ENCODE measurements at regions not wholly inside any gene's neighbourhood (a gene's known extent, or its start where the extent isn't known, plus 50 kb on each side); places are given as distances from the start of the nearest gene placed in this dataset.

DNA sequence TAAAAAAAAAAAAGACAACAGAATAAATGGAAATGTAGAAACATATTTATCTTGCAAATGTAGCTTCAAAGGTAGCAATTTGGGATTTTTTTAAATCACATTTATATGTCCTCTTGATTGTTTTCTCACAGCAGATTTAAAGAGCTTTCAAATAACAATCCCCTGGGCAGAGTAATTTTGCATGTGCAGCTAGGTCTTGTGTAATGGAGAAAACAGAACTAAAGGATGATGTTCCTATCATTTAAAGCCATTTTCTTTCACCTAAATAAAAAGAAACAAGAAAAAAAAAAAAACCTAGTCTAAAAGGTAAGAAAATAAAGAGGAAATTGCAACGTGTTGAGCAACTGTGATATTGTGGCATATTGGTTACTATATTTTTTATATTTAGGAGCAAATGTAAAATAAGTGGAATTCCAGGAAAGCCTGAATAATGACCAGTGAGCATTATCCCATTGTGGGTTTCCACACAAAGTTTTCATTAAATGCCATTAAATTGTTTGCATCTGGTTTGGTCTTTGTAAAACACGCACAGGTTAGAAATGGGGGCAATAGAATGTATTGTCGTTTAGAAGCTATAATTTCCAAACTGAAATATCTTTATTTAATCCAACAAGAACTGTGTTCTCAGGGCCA, 215.6 kb downstream of the SLC6A15 start:
- Mint-ChIP-seq H3K27ac (peak overlapping the region in 1 of 3 experiments; percentile 38), H3K9me3 (no peaks in the 10 kb centered on the region), H3K4me3 (no peak overlapping the region), H3K36me3 (ENCODE audit: low read depth) (no peaks in the 10 kb centered on the region), H3K4me1 (peaks cover 21% of the 10 kb centered on the region), H3K27me3 (ENCODE audit: low read depth) (no peaks in the 10 kb centered on the region)
- TF ChIP-seq, protein P1, sequence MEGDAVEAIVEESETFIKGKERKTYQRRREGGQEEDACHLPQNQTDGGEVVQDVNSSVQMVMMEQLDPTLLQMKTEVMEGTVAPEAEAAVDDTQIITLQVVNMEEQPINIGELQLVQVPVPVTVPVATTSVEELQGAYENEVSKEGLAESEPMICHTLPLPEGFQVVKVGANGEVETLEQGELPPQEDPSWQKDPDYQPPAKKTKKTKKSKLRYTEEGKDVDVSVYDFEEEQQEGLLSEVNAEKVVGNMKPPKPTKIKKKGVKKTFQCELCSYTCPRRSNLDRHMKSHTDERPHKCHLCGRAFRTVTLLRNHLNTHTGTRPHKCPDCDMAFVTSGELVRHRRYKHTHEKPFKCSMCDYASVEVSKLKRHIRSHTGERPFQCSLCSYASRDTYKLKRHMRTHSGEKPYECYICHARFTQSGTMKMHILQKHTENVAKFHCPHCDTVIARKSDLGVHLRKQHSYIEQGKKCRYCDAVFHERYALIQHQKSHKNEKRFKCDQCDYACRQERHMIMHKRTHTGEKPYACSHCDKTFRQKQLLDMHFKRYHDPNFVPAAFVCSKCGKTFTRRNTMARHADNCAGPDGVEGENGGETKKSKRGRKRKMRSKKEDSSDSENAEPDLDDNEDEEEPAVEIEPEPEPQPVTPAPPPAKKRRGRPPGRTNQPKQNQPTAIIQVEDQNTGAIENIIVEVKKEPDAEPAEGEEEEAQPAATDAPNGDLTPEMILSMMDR (IDR thresholded peaks at IDR 0.05; ENCODE audit: unreplicated experiment in 3 of 3) = no peak

DNA sequence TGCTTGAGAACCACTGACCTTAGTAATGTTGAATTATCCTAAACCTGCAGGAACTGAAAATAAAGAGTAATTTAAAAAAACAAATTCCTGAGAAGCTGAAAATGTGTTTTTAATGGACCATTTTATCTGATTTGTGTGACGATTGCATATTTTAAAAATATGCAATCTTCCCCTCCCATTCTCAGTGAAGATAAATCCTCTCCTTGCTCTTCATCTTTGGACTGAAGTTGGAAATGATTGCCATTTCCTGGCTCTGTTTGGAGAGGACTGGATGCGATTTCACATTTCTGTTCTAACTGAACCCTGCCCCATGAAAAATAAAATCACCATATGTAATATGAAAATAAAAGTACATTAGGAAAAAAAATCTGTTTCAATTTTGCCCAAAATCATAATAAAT, 216.3 kb downstream of the SLC6A15 start:
- Mint-ChIP-seq H3K4me1 (peaks cover 27% of the 10 kb centered on the region), H3K4me3 (no peak overlapping the region), H3K9me3 (no peaks in the 10 kb centered on the region), H3K27me3 (ENCODE audit: low read depth) (no peaks in the 10 kb centered on the region), H3K36me3 (ENCODE audit: low read depth) (no peaks in the 10 kb centered on the region), H3K27ac (peak overlapping the region; percentile 33 to 46 (median 38))
- TF ChIP-seq, protein P1 (IDR thresholded peaks at IDR 0.05; ENCODE audit: unreplicated experiment in 3 of 3) = no peak

DNA sequence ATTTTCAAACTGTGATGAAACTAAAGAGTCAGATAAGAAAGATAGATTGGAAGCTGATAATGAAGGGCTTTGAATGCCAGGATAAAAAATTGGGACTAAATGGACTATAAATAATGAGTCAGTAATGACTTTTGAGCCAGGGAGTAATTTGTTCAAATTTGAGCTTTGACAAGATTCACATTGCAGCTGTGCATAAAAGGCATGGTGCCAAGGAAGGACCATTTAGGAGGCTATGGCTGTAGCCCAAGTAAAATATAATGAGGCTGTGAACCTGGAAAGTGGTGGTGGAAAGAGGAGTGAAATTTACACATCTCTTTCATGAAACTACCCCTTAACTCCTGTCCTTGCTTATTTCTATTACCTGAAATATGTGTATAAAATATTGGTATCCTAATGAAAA, 218.5 kb downstream of the SLC6A15 start:
- H3K4me1 Mint-ChIP-seq = peaks cover 28% of the 10 kb centered on the region

DNA sequence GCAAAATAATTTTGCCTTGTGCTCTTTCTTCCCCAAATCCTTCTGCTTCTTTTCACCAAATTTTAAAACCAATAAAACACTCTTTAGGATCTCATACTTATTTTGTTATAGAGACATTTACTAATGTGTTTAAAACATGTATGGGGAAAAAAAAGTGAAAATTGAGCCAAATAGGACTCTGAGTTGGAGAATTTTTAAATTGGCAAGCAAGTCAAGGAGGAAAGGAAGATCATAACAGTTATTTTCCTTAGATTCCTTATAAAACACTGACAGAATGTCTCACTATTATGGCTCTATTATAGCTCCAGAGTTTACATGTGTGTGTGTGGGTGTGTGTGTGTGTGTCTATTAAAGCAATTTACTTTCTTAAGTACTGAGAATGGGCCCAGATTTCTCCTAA, 220.5 kb downstream of the SLC6A15 start:
- Mint-ChIP-seq H3K27ac (peak overlapping the region; percentile 32 to 67 (median 45)), H3K4me3 (no peak overlapping the region), H3K4me1 (peaks cover 28% of the 10 kb centered on the region), H3K27me3 (ENCODE audit: low read depth) (no peaks in the 10 kb centered on the region), H3K9me3 (no peaks in the 10 kb centered on the region), H3K36me3 (ENCODE audit: low read depth) (no peaks in the 10 kb centered on the region)
- TF ChIP-seq, protein P1 (IDR thresholded peaks at IDR 0.05; ENCODE audit: unreplicated experiment in 3 of 3) = no peak

More for the DNA sequence above, 218.5 kb downstream of the SLC6A15 start:
- TF ChIP-seq, protein P1 (IDR thresholded peaks at IDR 0.05; ENCODE audit: unreplicated experiment in 3 of 3) = no peak
- H3K27ac Mint-ChIP-seq = peak overlapping the region; percentile 7 to 84 (median 25)
- H3K36me3 Mint-ChIP-seq (ENCODE audit: low read depth) = no peaks in the 10 kb centered on the region
- no peaks in the 10 kb centered on the region for H3K9me3 Mint-ChIP-seq
- H3K27me3 Mint-ChIP-seq (ENCODE audit: low read depth) = no peaks in the 10 kb centered on the region
- no peak overlapping the region for H3K4me3 Mint-ChIP-seq

DNA sequence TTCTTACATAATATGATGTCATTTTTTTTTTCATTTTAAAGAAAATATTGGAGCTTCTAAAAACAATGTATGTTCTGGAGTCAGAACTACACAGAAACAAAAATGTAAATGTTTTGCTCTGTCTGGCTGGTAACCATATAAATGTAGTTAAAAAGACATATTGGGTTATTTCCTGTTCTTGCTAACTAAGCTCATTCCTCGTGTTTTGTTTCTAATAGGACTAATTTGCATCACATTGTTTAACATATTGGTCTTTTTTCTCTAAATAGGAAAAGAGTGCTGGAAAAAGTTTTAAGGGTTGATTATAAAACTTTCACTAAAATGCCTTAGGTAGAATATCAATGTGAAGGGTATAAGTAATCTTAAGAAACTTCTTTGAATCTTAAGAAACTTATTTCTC, 221.3 kb downstream of the SLC6A15 start:
- H3K4me1 Mint-ChIP-seq = peaks cover 24% of the 10 kb centered on the region
- H3K27ac Mint-ChIP-seq = peak overlapping the region in 2 of 3 experiments; percentile 32 to 67
- H3K27me3 Mint-ChIP-seq (ENCODE audit: low read depth) = no peaks in the 10 kb centered on the region
- no peak overlapping the region for H3K4me3 Mint-ChIP-seq
- TF ChIP-seq, protein P1 (IDR thresholded peaks at IDR 0.05; ENCODE audit: unreplicated experiment in 3 of 3) = no peak
- no peaks in the 10 kb centered on the region for H3K36me3 Mint-ChIP-seq (ENCODE audit: low read depth)
- H3K9me3 Mint-ChIP-seq = no peaks in the 10 kb centered on the region

DNA sequence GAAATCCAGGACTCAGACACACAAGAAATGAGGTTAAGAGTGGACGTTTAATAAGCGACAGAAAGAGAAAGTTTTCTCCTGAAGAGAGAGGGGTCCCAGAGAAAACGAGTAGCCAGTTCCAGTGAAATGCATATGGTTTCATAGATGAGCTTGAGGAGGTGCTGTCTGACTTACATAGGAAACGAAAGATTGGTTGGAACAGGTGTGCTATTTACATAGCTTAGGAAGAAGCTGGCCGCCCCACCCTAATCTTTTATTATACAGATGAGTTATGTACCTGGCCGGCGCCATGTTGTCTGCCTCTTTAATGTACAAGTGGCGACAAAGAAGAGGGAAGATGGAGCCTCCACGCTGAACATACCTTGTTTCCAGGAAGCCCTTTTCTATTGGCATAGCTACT, 223.0 kb downstream of the SLC6A15 start:
- Mint-ChIP-seq H3K4me1 (peaks cover 19% of the 10 kb centered on the region), H3K27ac (no peak overlapping the region), H3K4me3 (no peak overlapping the region), H3K27me3 (ENCODE audit: low read depth) (no peaks in the 10 kb centered on the region), H3K9me3 (no peaks in the 10 kb centered on the region), H3K36me3 (ENCODE audit: low read depth) (no peaks in the 10 kb centered on the region)
- TF ChIP-seq, protein P1 (IDR thresholded peaks at IDR 0.05; ENCODE audit: unreplicated experiment in 3 of 3) = no peak
